ENCODE measurements at regions not wholly inside any gene's neighbourhood (a gene's known extent, or its start where the extent isn't known, plus 50 kb on each side); places are given as distances from the start of the nearest gene placed in this dataset.

DNA sequence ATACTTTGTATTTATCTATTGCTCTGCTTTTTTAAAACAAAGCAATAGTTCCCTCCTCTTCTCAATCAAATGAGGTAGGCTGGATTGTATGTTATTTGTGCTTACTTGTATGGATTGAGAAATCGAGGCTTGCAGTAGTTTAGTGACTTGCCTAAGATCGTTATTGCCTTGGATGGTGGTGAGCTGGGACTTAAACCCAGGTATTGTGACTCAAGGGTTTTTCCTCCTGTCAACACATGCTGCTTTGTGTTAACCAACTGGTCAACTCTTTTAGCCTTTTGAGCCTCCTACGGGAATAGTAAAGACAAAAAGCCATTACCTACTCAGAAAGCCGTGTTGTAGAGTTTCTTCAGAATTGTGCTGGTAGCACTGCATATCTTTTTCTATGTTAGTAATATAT is 95.2 kb upstream of the THUMPD2 start:
- Mint-ChIP-seq H3K4me1 (ENCODE audit: low read depth) (peaks cover 21% of the 10 kb centered on the region), H3K27ac (ENCODE audit: unreplicated experiment) (no peak overlapping the region), H3K4me3 (ENCODE audit: unreplicated experiment) (no peak overlapping the region), H3K9me3 (ENCODE audit: low read depth) (peaks cover 13% of the 10 kb centered on the region), H3K36me3 (ENCODE audit: low read depth) (no peaks in the 10 kb centered on the region), H3K27me3 (ENCODE audit: low read depth) (peaks cover 3% of the 10 kb centered on the region)
- TF ChIP-seq, protein P1, sequence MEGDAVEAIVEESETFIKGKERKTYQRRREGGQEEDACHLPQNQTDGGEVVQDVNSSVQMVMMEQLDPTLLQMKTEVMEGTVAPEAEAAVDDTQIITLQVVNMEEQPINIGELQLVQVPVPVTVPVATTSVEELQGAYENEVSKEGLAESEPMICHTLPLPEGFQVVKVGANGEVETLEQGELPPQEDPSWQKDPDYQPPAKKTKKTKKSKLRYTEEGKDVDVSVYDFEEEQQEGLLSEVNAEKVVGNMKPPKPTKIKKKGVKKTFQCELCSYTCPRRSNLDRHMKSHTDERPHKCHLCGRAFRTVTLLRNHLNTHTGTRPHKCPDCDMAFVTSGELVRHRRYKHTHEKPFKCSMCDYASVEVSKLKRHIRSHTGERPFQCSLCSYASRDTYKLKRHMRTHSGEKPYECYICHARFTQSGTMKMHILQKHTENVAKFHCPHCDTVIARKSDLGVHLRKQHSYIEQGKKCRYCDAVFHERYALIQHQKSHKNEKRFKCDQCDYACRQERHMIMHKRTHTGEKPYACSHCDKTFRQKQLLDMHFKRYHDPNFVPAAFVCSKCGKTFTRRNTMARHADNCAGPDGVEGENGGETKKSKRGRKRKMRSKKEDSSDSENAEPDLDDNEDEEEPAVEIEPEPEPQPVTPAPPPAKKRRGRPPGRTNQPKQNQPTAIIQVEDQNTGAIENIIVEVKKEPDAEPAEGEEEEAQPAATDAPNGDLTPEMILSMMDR (IDR thresholded peaks at IDR 0.05): no peak
- no peak for DNase-seq (ENCODE audit: low spot score)

DNA sequence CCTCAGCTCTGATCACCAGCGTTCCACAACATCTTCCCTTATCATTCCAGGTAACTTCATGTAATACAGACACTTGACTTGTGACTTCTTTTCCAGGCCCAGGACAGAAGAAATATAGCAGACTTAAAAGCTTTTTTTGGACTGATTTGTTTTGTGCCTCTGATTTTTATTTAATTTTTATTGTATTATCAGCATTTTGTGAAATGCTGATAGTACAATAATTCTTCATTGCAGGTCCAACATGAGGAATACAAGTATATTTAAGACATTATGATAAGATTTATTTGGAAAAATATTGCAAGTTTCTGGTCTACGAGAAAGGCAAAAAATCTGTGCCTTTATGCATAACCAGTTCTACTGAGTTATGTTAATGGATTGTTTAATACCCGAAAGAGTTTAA is 94.5 kb upstream of the THUMPD2 start:
- DNase-seq (ENCODE audit: low spot score): no peak
- peaks cover 21% of the 10 kb centered on the region for H3K4me1 Mint-ChIP-seq (ENCODE audit: low read depth)
- no peak overlapping the region for H3K27ac Mint-ChIP-seq (ENCODE audit: unreplicated experiment)
- TF ChIP-seq, protein P1 (IDR thresholded peaks at IDR 0.05): no peak
- H3K9me3 Mint-ChIP-seq (ENCODE audit: low read depth): peaks cover 11% of the 10 kb centered on the region
- H3K4me3 Mint-ChIP-seq (ENCODE audit: unreplicated experiment): no peak overlapping the region
- H3K27me3 Mint-ChIP-seq (ENCODE audit: low read depth): peaks cover 6% of the 10 kb centered on the region
- H3K36me3 Mint-ChIP-seq (ENCODE audit: low read depth): no peaks in the 10 kb centered on the region

DNA sequence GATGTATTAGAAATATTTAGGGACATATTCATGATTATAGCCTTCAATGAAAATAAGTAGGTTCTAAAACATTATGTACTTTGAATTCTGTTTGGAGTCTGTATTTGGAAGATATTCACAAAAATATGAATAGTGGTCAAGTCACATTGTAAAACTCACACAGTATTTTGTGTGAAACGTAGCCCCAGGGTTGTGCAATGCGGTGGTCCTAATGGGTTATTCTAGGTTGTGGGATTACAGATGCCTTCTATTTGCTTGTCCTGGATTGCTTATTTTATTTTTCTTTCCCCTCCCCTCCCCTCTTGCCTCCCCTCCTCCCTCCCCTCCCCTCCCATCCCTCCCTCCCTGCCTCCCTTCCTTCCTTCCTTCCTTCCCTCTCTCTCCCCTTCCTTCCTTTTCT is 93.7 kb upstream of the THUMPD2 start:
- Mint-ChIP-seq H3K36me3 (ENCODE audit: low read depth) (no peaks in the 10 kb centered on the region), H3K27ac (ENCODE audit: unreplicated experiment) (no peak overlapping the region), H3K4me3 (ENCODE audit: unreplicated experiment) (no peak overlapping the region), H3K9me3 (ENCODE audit: low read depth) (peaks cover 5% of the 10 kb centered on the region), H3K4me1 (ENCODE audit: low read depth) (peaks cover 21% of the 10 kb centered on the region), H3K27me3 (ENCODE audit: low read depth) (peaks cover 6% of the 10 kb centered on the region)
- DNase-seq (ENCODE audit: low spot score): no peak
- TF ChIP-seq, protein P1 (IDR thresholded peaks at IDR 0.05): no peak

DNA sequence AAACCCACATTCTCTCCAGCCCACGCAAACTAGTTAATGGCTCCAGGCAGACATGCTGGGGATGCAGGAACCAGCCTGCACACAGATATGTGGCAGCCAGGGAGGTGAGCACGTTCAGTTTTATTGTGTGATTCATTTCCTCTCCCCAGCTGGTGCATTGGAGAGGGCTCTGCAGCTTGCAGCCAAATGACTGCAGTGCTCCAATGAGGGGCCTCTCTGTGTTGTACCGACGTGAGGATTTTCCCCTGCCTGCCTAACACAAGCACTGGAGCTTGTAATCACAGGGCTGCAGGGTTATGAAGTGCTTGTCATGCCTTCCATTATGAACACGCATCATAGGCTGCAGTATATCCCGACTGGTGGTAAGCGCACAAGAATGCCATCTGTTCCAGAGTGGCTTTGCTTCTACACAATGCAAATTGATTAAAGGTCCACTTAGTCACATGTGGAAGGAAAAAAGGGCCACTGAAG is 92.3 kb upstream of the THUMPD2 start:
- no peaks in the 10 kb centered on the region for H3K9me3 Mint-ChIP-seq (ENCODE audit: low read depth)
- H3K27ac Mint-ChIP-seq (ENCODE audit: unreplicated experiment): no peak overlapping the region
- H3K36me3 Mint-ChIP-seq (ENCODE audit: low read depth): no peaks in the 10 kb centered on the region
- H3K4me3 Mint-ChIP-seq (ENCODE audit: unreplicated experiment): no peak overlapping the region
- peaks cover 21% of the 10 kb centered on the region for H3K4me1 Mint-ChIP-seq (ENCODE audit: low read depth)
- H3K27me3 Mint-ChIP-seq (ENCODE audit: low read depth): peaks cover 7% of the 10 kb centered on the region
- TF ChIP-seq, protein P1 (IDR thresholded peaks at IDR 0.05): no peak
- DNase-seq (ENCODE audit: low spot score): no peak

DNA sequence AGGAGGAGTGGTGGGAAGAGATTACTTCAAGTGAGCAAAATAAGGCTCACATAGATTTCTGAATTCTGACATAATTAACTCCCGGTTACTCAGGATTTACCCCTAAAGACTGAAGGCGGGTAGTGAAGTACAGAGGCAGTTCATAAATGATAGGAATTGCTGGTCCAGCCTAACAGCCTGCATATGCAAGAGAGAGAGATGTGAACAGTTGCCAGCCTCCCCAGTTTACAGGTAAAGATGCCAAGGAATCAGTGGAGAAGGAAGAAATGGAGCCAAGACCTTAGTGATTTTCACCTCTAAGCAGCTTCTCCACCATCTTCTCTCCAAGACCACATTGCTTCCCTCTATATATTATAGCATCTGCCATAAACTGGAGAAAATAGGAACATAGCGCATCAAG is 91.8 kb upstream of the THUMPD2 start:
- peaks cover 7% of the 10 kb centered on the region for H3K27me3 Mint-ChIP-seq (ENCODE audit: low read depth)
- no peak overlapping the region for H3K27ac Mint-ChIP-seq (ENCODE audit: unreplicated experiment)
- TF ChIP-seq, protein P1 (IDR thresholded peaks at IDR 0.05): no peak
- H3K9me3 Mint-ChIP-seq (ENCODE audit: low read depth): no peaks in the 10 kb centered on the region
- no peak for DNase-seq (ENCODE audit: low spot score)
- no peak overlapping the region for H3K4me3 Mint-ChIP-seq (ENCODE audit: unreplicated experiment)
- H3K4me1 Mint-ChIP-seq (ENCODE audit: low read depth): peaks cover 17% of the 10 kb centered on the region
- no peaks in the 10 kb centered on the region for H3K36me3 Mint-ChIP-seq (ENCODE audit: low read depth)
